SU-DHL-6 (cell line): ENCODE measurements at regions not wholly inside any gene's neighbourhood (a gene's known extent, or its start where the extent isn't known, plus 50 kb on each side); places are given as distances from the start of the nearest gene placed in this dataset.

ENCODE experiments used
- EZH2phosphoT487 ChIP-seq: fragments of 200-600 bp; sonication (generic), shearing (Covaris generic); conservative IDR thresholded peaks from 2 replicates; pipeline ENCODE4 v1.6.1; 2018; ENCODE audit warnings: mild to moderate bottlenecking, antibody characterized with exemption, low read length, moderate library complexity, mixed read lengths
- TF ChIP-seq, protein P1 (sequence below): fragments of 200-600 bp; sonication (generic); IDR thresholded peaks from one replicate; pipeline ENCODE4 v1.5.1; 2017; ENCODE audit warnings: antibody characterized with exemption, mild to moderate bottlenecking, low read length, moderate library complexity; ENCODE audit not compliant: insufficient read depth, poor library complexity, severe bottlenecking

DNA sequence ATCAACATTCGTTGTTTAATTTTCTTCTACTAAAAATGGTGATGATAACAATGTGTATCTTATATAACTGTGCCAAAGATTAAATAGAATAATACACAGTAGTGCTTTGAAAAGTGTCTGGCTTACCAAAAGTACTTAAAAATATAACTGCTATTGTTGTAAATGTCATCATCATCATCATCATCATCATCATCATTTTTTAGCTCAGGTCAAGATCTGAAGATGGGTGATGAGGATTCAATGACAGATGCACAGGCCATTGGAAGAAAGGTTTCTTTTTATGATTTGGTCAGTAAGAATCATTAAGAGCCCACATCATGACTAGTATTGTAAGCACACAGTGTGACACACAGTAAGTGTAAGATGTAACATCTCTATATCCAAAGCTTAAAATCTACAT lies 795.2 kb downstream of the SLC4A3 start:
- TF ChIP-seq, protein P1, sequence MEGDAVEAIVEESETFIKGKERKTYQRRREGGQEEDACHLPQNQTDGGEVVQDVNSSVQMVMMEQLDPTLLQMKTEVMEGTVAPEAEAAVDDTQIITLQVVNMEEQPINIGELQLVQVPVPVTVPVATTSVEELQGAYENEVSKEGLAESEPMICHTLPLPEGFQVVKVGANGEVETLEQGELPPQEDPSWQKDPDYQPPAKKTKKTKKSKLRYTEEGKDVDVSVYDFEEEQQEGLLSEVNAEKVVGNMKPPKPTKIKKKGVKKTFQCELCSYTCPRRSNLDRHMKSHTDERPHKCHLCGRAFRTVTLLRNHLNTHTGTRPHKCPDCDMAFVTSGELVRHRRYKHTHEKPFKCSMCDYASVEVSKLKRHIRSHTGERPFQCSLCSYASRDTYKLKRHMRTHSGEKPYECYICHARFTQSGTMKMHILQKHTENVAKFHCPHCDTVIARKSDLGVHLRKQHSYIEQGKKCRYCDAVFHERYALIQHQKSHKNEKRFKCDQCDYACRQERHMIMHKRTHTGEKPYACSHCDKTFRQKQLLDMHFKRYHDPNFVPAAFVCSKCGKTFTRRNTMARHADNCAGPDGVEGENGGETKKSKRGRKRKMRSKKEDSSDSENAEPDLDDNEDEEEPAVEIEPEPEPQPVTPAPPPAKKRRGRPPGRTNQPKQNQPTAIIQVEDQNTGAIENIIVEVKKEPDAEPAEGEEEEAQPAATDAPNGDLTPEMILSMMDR, result no peak
- TF ChIP-seq EZH2phosphoT487, result no peak
